OCI-LY1 (cell line): ENCODE measurements at regions not wholly inside any gene's neighbourhood (a gene's known extent, or its start where the extent isn't known, plus 50 kb on each side); places are given as distances from the start of the nearest gene placed in this dataset.

Experiments
- H2AFZ ChIP-seq: fragments of 200-600 bp; sonication (generic), shearing (Covaris generic); 2 replicates; pipeline ENCODE4 v1.6.0; 2014; ENCODE audit warnings: antibody characterized with exemption, mild to moderate bottlenecking, low read length
- H3F3A ChIP-seq: fragments of 200-600 bp; sonication (generic), shearing (Covaris generic); 2 replicates; pipeline ENCODE4 v1.6.0; 2014; ENCODE audit warnings: mild to moderate bottlenecking, antibody characterized with exemption, low read length, moderate library complexity; ENCODE audit not compliant: insufficient read depth
- H3K27ac ChIP-seq: fragments of 200-600 bp; sonication (generic); 2 replicates; pipeline ENCODE4 v1.5.1; 2014; ENCODE audit warnings: low read length, mixed run types, mild to moderate bottlenecking, low read depth; ENCODE audit not compliant: poor library complexity, severe bottlenecking
- H3K27me3 ChIP-seq: fragments of 200-600 bp; sonication (generic); 2 replicates; pipeline ENCODE4 v1.6.0; 2014; ENCODE audit warnings: antibody characterized with exemption, mild to moderate bottlenecking, low read length, moderate library complexity; ENCODE audit not compliant: insufficient read depth
- H3K36me3 ChIP-seq: fragments of 200-600 bp; sonication (generic); 2 replicates; pipeline ENCODE4 v1.6.1; 2014; ENCODE audit warnings: mild to moderate bottlenecking, antibody characterized with exemption, low read length, moderate library complexity, mixed read lengths; ENCODE audit not compliant: insufficient read depth
- H3K4me1 ChIP-seq: fragments of 200-600 bp; sonication (generic); 2 replicates; pipeline ENCODE4 v1.5.1; 2014; ENCODE audit warnings: mild to moderate bottlenecking, low read length, moderate library complexity; ENCODE audit not compliant: insufficient read depth, severe bottlenecking
- H3K4me2 ChIP-seq: fragments of 200-600 bp; sonication (generic), shearing (Covaris generic); 2 replicates; pipeline ENCODE4 v1.6.1; 2014; ENCODE audit warnings: low read length
- H3K4me3 ChIP-seq: fragments of 200-600 bp; sonication (generic); 2 replicates; pipeline ENCODE4 v1.5.1; 2014; ENCODE audit warnings: low read length, low read depth, mild to moderate bottlenecking, mixed read lengths; ENCODE audit not compliant: poor library complexity, severe bottlenecking
- H3K79me2 ChIP-seq: fragments of 200-600 bp; shearing (Covaris generic); 2 replicates; pipeline ENCODE4 v1.6.1; 2016; ENCODE audit warnings: mixed run types, low read length, mixed read lengths; ENCODE audit not compliant: insufficient read depth
- H3K9ac ChIP-seq: fragments of 200-600 bp; sonication (generic), shearing (Covaris generic); 2 replicates; pipeline ENCODE4 v1.6.1; 2014; ENCODE audit warnings: mild to moderate bottlenecking, low read length, mixed read lengths
- H3K9me2 ChIP-seq: fragments of 200-600 bp; sonication (generic), shearing (Covaris generic); 2 replicates; pipeline ENCODE4 v1.6.1; 2014; ENCODE audit warnings: low read depth, mild to moderate bottlenecking, low read length, mixed read lengths
- H3K9me3 ChIP-seq: fragments of 200-600 bp; shearing (Covaris generic); 2 replicates; pipeline ENCODE4 v1.6.1; 2014; ENCODE audit warnings: low read length, mixed read lengths
- H4K20me1 ChIP-seq: fragments of 200-600 bp; sonication (generic), shearing (Covaris generic); 2 replicates; pipeline ENCODE4 v1.6.0; 2016; ENCODE audit warnings: mild to moderate bottlenecking, low read length; ENCODE audit not compliant: insufficient read depth
- CTCF ChIP-seq: fragments of 200-600 bp; sonication (generic), shearing (Covaris generic); IDR thresholded peaks from 2 replicates; pipeline ENCODE4 v1.5.1; 2017; ENCODE audit warnings: mild to moderate bottlenecking, antibody characterized with exemption, low read length, moderate library complexity, mixed read lengths
- EZH2 ChIP-seq: fragments of 200-600 bp; sonication (generic), shearing (Covaris generic); IDR thresholded peaks from 2 replicates; pipeline ENCODE4 v1.8.0; 2017; ENCODE audit warnings: borderline replicate concordance, mixed run types, mild to moderate bottlenecking, antibody characterized with exemption, low read length, moderate library complexity, mixed read lengths

- Histone ChIP-seq H3K27ac (no peak overlapping the region), H3K79me2 (no peaks in the 10 kb centered on the region), H3K4me3 (no peak overlapping the region), H3K9me2 (no peaks in the 10 kb centered on the region), H2AFZ (no peak overlapping the region), H4K20me1 (no peaks in the 10 kb centered on the region), H3K36me3 (no peaks in the 10 kb centered on the region), H3K9me3 (no peaks in the 10 kb centered on the region), H3K4me2 (no peak overlapping the region), H3K9ac (no peak overlapping the region), H3K4me1 (no peaks in the 10 kb centered on the region), H3F3A (no peaks in the 10 kb centered on the region), H3K27me3 (no peaks in the 10 kb centered on the region)
- TF ChIP-seq EZH2 (no peak), CTCF (no peak)
Measured at GRCh38 chrX:121975671-121976070, 928.3 kb downstream of the GLUD2 start.

- Histone ChIP-seq H3K4me3 (no peak overlapping the region), H3K4me1 (no peaks in the 10 kb centered on the region), H3K9ac (no peak overlapping the region), H3K27me3 (no peaks in the 10 kb centered on the region), H2AFZ (no peak overlapping the region), H3K4me2 (no peak overlapping the region), H4K20me1 (no peaks in the 10 kb centered on the region), H3K27ac (no peak overlapping the region), H3K79me2 (no peaks in the 10 kb centered on the region), H3K36me3 (no peaks in the 10 kb centered on the region), H3F3A (no peaks in the 10 kb centered on the region), H3K9me3 (no peaks in the 10 kb centered on the region), H3K9me2 (no peaks in the 10 kb centered on the region)
- TF ChIP-seq CTCF (no peak), EZH2 (no peak)
Measured at GRCh38 chrX:121987163-121987562, 939.8 kb downstream of the GLUD2 start.

- no peak for TF ChIP-seq EZH2
- no peak for TF ChIP-seq CTCF
- Histone ChIP-seq H3K9me2 (no peaks in the 10 kb centered on the region), H2AFZ (no peak overlapping the region), H3F3A (no peaks in the 10 kb centered on the region), H3K27ac (no peak overlapping the region), H3K4me2 (no peak overlapping the region), H3K9me3 (no peaks in the 10 kb centered on the region), H3K79me2 (no peaks in the 10 kb centered on the region), H3K9ac (no peak overlapping the region), H3K36me3 (no peaks in the 10 kb centered on the region), H3K4me1 (no peaks in the 10 kb centered on the region), H4K20me1 (no peaks in the 10 kb centered on the region), H3K4me3 (no peak overlapping the region), H3K27me3 (no peaks in the 10 kb centered on the region)
Measured at GRCh38 chrX:121987835-121988234, 940.4 kb downstream of the GLUD2 start.
